GM19351 (cell line): ENCODE measurements at regions not wholly inside any gene's neighbourhood (a gene's known extent, or its start where the extent isn't known, plus 50 kb on each side); places are given as distances from the start of the nearest gene placed in this dataset.

ENCODE experiments used
- ATAC-seq: cut with Tn5 transposase; IDR thresholded peaks from one replicate; pipeline ENCODE4 v1.9.1; 2021; ENCODE audit warnings: mild to moderate bottlenecking, moderate library complexity; ENCODE audit not compliant: unreplicated experiment

DNA sequence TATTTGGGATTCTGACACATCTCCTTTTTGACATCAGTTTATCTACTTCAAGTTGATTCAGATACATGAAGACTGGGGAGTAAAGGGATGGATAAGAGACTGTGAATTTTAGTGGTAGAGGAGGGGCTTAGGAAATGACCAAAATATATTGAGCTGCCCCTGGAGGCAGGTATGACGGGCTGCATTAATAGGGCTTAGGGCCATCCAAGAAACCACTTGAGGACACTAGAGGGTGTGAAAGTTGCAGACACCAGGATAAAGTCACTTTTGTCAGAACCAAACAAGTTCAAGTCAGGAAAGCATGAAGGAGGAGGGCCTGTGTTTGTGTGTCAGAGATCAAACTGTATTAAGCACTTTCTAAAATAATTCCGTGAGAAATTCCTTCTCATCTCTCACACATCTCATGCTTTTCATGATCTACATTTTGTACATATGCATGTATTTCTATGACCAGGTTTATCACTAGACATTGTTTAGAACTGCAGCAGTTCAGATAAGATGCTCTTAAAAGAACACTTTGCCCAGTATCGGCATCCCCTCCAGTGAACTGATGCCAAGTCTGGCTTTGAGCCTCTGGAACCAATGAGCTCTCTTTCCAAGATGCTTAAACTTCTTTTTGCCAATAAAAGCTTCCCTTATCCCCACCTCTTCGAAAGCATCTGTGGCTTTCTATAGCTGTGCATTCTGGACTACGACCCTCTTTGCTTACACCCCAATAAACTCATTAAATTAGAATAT is 136.9 kb downstream of the SLC38A1 start:
- ATAC-seq: no peak

DNA sequence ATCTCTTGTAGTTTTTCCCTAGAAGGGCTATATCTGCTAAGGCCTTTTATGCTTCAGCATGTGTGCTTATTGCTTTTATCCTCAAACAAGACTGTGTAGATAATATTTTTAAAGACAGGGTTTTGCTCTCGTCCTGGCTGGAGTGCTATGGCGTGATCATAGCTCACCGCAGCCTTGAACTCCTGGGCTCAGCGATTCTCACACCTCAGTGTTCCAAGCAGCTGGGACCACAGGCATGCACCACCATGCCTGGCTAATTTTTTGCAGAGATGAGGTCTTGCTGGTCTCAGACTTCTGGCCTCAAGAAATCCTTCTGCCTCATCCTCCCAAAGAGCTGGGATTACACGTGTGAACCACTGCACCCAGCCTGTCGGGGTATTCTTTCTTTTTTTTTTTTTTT is 137.3 kb upstream of the SCAF11 start:
- ATAC-seq: no peak

DNA sequence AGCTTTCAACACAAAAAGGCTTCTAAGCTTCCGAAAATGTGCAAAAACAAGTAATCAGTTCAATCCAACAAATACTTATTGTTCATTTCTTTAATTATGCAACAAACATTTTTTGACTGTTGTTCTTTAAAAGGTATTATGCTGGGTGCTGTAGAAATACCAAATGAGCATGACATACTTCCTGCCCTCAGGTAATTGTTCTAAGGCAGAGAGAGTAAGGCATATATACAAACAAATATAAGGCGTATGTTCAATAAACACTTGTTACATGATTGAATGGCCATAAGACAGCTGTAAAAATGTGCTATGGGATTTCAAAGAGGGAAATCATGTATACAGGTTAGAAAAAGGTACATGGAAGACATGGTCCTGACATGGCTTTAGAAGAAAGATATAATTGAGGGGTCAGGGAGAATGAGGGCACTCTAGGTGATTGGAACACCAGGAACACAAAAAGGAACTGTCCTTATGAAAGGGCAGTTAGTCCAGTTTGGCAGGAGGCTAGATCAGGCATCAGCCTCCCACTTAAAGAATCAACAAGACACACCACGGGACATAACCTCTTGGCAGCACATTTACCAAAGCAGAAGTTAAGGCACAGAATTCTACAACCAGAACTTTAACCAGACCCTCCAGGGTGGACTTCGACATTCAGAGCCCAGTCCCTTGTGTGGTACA is 135.8 kb upstream of the SCAF11 start:
- ATAC-seq: no peak

DNA sequence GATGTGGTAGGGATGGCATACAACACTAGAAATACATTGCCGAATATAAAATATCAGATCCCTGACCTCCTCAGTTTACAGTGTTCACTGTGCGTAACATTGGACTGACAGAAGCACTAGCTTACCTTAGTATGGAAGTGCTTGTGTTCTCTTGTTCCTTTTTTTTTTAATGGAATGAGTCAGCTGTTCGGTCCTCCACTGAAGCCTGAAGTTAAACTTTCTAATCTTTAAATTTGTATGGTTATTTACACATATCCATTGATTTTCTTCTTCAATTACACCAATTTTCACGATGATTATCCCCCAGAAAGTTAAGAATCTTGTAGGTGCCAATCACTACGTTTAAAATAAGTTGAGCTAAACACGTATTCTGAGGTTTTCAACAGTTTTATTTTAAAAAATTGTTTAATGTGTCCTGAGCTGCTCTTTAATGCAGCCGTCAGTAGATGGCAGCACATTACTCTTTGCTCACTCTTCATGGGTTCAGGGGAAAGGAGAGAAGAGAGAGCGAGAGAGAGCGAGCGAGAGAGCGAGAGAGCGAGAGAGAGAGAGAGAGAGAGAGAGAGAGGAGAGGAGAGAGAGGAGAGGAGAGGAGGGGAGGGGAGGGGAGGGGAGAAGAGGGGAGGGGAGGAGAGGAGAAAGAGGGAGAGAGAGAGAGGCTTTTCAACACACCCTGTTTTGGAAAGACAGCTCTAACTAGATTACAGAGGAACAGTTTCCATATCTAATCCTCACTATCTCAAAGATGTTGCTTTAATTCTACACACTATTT is 134.7 kb upstream of the SCAF11 start:
- peak; percentile 93 for ATAC-seq

DNA sequence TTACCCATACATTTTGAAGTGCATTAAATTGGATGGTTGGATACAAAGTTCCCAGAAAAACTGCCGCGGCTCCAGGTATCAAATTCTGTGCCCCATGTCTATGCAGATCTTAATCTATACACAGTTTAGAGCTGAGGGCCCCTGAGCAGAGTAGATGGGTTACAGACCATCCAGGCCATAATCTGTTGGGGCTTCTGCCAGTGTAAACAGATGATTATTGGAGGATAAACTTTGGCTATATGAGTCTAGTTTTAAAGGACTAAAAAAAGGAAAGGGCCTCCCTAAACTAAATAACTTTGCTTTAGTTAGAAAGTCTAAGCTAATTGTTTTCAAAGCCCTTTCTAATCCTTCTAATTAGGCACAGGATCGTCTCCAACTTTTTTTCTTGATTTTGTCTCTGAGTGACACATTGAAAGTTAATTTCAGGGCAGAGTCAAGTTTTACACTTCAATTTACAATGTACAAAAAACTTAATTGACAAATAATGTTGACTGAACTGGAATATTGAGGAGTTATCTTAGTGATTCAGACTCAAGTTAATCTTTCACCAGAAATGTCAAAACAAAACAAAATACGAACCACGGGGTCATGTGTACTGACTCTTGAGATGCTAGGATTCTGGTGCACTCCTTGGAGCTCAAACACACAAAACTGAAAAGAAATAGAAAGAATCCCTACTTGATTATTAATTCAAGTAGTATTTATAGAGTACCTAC is 133.9 kb upstream of the SCAF11 start:
- no peak for ATAC-seq

DNA sequence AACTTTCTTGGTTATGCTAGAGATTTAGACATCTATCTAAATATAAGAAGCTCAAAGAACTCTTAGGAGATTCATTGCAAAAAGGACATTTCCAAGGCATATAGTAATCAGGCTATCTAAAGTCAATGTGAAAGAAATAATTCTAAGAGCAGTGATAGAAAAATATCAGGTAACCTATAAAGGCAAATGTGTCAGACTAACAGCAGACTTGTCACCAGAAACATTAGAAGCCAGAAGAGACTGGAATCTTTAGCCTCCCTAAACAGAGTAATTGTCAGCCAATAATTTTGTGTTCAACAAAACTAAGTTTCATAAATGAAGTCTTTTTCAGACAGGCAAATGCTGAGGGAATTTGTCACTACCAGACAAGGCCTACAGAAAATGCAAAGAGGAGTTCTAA is 122.0 kb upstream of the SCAF11 start:
- ATAC-seq: no peak

DNA sequence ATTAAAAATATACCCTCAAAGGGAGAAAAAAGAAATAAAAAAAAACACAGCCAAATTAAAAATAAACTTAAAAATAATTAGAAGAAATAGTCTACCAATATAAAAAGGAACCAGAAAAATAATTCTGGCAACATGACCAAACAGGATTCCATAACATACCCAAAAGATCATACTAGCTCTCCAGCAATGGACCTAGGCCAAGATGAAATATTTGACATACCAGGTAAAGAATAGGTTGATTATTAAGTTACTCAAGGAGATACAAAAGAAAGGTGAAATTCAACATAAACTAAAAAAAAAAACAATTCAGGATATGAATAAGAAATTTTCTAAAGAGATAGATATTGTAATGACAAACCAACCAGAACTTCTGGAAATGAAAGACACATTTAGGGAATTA is 121.3 kb upstream of the SCAF11 start:
- ATAC-seq: no peak

DNA sequence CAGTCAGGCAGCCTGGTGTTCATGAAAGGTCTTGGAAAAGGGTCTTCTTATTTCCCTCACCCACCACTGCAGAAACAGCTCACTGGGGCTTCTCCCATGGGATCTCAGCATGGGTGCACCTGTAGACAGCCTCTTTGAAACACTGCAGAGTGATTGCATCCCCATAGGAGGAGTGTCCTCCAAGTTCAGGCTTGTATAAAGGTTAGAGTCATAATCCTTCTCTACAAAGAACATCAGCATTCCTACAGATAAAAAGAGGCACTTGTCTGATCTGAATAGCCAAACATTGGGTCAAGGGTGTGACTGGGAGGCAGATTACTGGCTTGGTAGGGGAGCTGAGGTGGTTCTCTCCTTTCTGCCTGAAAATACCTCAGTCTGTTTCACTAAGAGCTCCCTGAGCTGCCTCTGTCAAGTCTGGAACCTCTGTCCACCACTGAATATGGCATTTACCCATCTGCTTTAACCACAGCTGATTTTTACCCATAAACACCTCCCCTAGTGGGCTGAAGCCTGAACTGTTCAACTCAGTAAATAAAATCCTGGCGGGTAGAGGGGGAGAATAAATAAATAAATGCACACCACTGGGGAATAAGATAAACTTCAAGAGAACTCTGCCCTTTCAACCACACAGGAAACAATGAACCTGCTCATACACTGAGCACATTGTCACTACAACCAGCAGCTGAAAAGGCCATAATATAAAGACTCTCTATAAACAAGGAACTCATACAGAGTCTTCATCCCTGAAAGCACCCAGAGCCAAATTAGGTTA is 120.7 kb upstream of the SCAF11 start:
- no peak for ATAC-seq

DNA sequence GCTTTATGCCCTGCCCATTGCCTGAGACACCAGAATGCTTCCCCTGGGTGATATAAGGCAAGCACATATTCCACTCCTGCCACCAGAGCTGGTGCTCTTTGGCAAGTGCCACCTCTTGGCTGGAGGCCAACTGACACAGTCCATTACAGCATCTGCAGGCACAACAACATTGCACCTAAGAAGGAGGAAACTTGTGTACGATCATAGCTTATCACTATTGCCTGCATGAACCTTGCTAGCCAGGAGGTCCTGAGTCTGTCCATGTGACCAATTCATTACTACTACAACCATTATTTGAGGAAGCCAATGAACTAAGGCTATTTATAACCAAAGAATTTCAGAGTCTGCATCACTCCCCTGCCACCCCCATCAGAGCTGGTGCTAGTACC is 119.8 kb upstream of the SCAF11 start:
- no peak for ATAC-seq

DNA sequence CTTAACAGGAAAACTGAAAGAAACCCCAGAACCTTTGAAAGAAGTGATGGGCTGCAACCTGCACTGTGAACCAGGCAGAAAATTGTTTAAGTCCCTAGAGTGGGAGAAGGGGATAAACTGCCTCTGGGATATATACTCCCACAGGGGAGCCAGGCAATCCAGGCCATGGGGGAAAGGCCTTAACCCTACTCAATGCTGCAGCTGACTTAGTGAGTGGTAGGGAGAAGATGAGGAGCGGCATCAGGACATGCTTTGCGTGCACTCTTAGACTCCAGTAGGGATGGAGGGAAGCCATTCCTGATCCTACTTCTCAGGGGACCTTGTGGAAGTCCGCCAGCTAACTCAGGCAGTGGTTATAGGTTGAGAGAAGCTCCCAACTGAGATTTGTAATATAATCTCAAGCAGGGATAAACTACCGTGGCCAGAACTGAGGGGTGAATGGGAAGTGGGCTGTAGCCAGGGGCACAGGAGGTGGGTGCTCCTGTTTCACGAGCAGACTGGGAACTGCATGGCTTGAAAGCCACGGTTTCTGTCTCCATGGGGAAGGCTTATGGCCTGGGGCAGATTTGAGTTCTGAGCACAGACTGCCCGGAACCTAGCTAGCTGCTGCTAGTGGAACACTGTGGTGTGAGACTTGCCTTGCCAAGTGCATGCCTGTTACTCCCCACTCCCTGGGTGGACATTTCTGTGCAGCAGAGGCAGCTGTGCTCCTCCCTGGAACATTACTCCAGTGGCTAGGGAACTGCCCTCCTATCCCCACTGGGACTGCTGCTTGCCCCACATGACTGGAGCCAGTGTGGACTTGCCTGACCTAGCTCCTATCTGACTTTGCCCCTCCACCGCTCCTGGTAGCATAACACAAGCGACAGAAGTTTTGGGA is 119.2 kb upstream of the SCAF11 start:
- ATAC-seq: no peak

DNA sequence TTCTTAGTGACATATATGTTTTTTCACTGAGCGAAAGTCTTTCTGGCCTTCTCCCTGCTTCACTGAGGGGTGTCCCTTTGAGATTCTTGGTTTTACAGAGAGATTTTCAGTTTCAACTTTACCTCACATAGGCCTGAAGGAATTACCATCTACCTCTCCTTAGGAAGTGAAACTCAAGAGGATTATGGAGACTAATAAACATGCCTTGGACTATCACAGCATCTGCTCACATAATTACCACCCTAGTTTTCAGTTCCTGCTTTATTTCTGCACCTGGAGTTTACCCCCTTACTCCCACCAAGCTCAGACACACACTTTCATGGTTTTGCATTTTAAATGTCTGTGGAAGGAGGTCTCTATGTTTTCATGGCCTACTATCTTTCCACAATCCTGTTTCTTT is 118.3 kb upstream of the SCAF11 start:
- peak; percentile 83 for ATAC-seq

DNA sequence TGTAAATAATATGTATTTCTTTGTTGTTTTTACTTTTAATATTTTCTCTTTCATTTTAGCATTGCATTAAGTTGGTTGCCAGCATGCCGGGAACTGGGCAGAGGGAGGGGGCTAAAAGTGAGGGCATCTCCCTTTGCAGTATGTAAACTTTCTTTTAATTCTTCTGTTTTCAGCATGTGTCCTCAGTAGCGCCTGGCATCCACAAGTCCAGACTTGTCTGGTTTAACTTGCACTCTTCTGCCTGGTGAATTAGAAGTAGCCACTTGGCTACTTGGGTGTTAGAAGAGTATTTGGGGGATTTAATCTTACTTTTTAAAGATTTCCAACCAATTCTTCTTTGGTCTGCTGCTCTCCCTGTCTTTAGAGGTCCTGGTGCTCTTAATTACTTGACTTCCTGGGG is 117.2 kb upstream of the SCAF11 start:
- ATAC-seq: no peak

DNA sequence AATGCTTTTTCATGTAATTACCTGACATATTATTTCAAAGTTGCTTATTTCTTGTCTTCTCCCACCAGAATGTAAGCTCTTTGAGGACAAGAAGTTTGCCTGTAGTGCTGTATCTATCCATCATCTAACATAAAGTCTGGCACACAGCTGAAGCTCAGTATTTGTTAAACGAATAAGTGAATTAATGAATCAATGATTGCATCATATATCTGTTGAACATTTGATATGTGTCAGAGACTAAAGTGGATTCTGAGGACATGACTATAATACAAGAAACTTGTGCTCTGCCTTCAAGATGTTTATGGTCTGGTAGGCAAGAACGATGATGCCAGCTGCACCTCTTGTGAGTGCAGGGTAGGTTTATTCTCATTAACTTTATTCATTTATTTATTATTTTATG is 115.4 kb upstream of the SCAF11 start:
- ATAC-seq: no peak

DNA sequence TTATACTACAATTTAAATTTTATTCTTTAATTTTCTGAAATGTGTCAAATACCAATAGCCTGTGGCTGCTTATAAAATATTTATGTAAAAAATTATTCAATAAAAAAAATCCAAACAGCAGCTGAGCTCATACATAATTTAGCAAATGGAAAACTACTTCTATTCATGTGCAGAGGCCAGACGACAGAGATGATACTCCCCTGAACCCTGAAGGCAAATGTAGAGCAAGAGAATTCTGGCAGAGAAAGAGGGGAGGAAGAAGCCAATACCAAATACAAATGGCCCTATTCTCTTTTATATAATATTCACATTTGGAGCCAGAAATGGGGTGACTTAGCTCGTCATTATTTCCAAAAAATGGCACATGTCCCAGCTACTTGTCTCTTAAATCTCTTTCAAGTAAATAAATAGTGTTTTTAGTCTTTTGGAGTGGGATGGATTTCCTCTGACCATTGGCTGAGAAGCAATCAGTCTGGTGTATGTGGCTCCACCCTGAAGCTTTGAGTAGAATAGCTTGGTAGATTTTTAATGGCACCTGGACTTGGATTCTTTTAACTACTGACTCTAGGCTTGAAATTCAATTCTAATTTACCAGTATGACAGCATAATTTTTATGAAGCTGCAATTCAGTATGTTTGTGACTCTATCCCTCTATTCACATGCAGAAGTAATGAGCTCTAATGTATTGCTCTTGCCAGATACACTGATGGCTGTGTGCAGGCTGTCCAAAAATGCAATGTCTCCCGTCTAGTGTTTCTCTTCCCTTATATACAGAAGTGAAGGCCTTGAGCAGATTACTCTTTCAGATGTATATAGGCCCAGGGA is 113.4 kb upstream of the SCAF11 start:
- no peak for ATAC-seq

DNA sequence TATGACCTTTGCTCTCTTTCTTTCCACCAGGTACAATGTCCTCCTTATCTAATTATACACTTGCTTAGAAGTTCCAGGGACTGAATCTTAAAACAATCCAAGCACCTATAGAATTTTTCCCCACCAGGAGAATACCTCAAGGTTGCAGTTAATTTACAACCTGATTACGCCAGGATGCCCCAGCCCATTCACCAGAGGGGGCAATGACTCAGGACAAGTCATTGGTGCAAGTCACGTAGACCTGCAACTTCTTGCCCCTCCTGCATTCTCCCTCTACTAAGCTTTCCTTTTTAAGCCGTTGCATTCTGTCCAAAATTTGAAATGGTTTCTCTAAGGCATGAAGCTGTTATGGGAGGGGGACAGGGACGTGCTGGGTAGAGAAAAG is 111.1 kb upstream of the SCAF11 start:
- no peak for ATAC-seq

DNA sequence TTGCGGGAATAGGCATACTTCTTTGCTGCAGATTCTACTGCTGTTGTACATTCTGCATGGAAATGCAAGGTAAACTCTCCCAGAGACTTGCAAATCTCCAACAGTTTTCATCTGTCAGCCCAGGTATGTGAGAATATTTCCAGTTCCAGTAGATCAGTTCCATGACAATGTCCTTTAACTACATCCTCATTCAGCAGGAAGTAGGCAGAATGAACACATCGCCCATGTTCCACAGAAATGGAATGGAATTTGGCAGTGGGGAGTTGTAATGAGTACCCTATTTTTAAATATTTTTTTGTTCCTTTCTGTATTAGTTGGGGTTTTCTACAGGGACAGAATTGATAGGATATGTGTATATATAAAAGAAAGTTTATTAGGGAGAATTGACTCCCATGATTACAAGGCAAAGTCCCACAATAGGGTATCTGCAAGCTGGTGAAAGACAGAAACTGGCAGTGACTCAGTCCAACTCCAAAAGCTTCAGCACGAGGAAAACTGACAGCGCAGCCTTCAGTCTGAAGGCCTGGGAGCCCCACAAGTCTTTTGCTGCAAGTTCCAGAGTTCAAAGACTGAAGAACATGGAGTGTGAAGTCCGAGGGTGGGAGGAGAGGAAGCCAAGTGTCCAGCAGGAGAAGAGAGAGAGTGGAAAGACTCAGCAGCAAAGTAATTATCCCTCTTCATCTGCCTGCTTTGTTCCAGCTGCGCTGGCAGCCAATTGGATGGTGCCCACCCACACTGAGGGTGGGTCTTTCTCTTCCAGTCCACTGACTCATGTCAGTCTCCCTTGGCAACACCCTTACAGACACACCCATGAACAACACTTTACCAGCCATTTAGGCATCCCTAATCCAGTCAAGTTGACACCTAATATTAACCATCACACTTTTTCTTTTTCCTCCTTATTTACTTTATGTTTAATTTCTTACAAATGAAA is 110.4 kb upstream of the SCAF11 start:
- ATAC-seq: no peak

DNA sequence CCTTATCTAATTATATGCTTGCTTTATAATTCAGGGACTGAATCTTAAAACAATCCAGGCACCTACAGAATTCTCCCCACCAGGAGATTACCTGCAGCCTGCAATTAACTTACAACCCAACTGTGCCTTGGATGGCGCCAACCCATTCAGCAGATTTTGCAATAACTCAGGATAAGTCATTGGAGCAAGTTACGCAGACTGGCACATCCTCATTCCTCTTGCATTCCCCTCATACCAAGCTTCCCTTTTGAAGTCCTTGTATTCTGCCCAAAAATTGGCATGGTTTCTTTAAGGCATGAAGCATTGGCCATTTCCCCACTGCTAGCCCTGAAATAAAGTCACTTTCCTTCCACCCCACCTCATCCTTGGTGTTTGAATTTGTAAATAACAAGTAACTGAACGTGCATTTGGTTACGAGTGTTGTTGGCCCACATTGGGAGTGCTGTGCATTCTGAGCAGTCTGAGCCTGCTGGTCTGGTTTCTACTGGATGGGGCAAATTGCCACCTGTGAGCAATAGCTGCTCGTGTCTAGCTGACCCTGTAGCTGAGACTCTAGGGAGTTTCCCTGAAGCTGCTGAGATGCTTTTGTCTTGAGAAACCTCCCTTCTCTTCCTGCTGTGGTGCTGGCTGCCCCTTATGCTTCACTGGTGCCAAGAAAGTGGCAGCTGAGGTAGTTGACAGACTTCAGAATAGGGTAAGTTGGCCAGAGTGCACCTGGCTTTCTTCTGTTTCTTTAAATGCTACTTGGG is 99.2 kb upstream of the SCAF11 start:
- no peak for ATAC-seq
